GM19455 (cell line): ENCODE measurements at regions not wholly inside any gene's neighbourhood (a gene's known extent, or its start where the extent isn't known, plus 50 kb on each side); places are given as distances from the start of the nearest gene placed in this dataset.
"Not testable (repeated sequence)": the region's sequence is repeated elsewhere in the genome, so short reads cannot be mapped to it uniquely, and the experiment has no call there.

ENCODE experiments used
- ATAC-seq: cut with Tn5 transposase; IDR thresholded peaks from one replicate; pipeline ENCODE4 v1.9.1; 2021; ENCODE audit not compliant: unreplicated experiment

DNA sequence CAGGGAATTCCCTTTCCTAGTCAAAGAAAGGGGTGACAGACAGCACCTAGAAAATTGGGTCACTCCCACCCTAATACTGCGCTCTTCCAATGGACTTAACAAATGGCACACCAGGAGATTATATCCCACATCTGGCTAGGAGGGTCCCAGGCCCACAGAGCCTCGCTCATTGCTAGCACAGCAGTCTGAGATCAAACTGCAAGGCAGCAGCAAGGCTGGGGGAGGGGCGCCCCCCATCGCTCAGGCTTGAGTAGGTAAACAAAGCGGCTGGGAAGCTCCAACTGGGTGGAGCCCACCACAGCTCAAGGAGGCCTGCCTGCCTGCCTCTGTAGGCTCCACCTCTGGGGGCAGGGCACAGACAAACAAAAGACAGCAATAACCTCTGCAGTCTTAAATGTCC is 1043.9 kb upstream of the GRIA3 start:
- ATAC-seq = not testable (repeated sequence)

- ATAC-seq = no peak
Observed at GRCh38 chrX:122154019-122154418, 1030.1 kb upstream of the GRIA3 start.

GRCh38 chrX:122168241-122168640 is 1015.8 kb upstream of the GRIA3 start:
- ATAC-seq = no peak

DNA sequence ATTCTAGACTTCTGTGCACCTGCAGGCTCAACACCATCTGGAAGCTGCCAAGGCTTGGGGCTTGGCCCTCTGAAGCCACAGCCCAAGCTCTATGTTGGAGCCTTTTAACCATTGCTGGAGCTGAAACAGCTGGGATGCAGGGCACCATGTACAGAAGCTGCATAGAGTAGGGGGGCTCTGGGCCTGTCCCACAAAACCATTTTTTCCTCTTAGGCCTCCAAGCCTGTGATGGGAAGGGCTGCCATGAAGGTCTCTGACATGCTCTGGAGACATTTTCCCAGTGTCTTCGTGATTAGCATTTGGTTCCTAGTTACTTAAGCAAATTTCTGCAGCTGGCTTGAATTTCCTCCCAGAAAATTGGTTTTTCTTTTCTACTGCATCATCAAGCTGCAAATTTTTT is 999.3 kb upstream of the GRIA3 start:
- no peak for ATAC-seq

DNA sequence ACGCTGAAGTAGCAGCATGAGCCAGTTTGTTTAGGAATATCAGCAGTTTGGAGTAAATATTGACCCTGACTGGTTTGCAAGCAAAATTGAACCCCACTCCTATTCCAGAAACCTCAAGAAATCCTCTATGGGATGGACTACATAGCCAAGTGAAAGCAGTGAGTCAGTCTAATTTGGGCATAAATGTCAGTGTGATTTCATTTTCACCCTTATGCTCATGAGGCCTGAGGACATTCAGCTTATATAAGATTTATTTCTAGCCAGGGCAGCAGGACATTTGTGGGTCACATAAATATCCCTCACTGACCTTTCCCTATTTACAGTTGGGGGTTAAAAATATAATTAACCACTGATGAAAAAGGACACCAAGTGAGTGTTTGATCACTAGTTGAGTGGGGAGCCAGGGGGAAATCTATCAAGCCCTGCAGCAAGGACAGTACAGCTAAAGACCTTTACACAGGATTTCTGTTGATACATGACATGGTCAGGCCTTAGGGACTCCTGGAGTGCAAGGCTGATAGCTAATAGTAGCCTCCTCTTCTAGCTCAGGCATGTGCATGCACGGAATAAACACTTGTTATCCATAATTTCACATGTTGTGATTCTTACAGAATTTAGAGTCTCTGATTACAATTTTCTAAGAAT is 996.9 kb upstream of the GRIA3 start:
- ATAC-seq = no peak

GRCh38 chrX:122188751-122189150 is 995.3 kb upstream of the GRIA3 start:
- ATAC-seq = no peak

- no peak for ATAC-seq
Observed at GRCh38 chrX:122196343-122196742, 987.7 kb upstream of the GRIA3 start.

DNA sequence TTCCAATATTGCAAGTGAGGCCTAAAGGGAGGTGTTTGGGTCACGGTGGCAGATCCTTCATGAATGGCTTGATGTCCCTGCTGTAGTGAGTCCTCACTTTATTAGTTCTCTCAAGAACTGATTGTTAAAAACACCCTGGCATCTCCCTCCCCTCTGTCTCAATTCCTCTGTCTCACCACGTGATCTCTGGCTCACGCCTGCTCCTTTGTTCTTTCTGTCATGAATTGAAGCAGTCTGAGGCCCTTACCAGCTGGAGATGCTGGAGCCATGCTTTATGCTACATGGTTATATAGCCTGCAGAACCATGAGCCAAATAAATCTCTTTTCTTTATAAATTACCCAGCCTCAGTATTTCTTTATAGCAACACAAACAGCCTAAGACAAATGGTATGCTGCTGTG is 980.7 kb upstream of the GRIA3 start:
- no peak for ATAC-seq

DNA sequence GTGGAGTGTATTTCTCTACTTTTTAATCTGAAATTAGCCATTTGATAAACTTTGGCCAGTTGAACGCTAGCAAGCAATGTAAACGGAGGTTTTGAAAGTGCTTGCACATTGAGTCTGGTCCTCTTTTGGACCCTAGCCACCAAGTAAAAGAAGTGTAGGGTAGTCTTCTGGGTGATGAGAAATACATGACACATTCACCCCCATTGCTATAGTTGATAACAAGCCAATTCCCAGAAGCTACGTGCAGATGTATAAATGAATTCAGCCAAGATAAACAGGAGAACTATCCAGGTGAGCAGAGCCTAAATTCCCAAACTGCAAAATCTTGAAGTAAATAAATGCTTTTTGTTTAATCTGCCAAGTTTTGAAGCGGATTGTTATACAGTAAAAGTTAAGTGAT is 965.4 kb upstream of the GRIA3 start:
- ATAC-seq = no peak

DNA sequence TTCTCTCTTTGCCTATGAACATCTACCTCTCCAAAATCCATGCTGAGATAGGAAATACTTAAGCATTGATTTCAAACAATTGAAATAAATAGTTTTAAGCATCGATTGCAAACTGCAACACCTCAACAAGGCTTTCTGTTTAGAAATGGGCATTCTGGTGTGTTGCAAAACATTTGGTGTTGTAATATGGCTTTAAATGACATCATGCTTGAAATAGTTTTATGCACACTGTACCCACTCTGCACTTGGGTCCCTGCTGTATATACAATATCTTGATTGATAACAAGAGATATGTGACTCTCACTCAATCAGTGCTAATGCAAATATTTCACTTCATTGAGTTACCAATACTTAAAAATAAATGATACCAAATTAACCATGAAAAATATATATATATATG is 964.9 kb upstream of the GRIA3 start:
- no peak for ATAC-seq

- no peak for ATAC-seq
Observed at GRCh38 chrX:122219735-122220134, 964.3 kb upstream of the GRIA3 start.

DNA sequence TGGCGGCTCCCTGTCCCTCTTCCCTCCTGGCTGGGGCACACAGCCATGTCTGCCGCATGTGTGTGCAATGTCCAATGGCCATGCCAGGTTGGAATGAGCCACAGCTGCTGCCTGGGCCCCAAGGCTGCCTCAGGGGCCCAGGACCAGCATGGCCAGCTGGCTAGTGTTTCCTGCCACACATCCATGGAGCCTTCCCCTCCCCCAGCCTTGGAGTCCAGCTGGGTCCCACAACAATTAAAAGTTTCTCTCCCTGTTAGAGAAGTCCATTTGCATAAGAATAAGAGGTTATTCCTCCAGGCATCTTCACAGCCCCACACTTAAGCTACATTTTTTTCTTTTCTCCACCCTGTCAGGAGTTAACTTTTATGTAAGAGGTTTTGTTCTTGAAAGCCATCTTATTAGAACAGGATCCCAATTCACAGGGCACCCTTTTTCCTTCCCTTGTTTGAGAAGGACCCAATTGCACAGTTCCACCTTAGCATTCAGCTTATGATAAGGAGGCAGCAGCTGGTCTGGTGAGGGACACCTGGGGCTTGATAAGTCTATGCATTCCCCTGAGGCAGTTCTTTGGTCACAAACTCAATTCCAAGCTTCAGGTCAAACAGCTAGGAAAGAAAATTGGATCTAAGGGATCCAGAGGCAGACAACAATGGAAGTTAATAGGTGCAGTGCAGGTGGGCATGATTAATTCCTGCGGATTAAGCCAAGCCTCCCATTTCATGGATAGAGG is 963.3 kb upstream of the GRIA3 start:
- ATAC-seq = no peak

GRCh38 chrX:122221810-122222209 is 962.3 kb upstream of the GRIA3 start:
- not testable (repeated sequence) for ATAC-seq

DNA sequence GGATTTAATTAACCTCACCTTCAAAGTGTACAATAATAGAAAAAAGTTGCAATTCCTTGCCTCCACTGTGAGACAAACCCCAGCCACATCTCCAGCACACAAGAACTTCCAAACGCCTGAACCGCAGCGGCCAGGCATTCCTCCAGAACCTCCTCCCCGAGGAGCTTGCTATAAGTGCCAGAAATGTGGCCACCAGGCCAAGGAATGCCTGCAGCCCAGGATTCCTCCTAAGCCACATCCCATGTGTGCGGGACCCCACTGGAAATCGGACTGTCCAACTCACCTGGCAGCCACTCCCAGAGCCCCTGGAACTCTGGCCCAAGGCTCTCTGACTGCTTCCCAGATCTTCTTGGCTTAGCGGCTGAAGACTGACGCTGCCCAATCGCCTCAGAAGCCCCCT is 959.9 kb upstream of the GRIA3 start:
- not testable (repeated sequence) for ATAC-seq

GRCh38 chrX:122238801-122239200 is 945.3 kb upstream of the GRIA3 start:
- no peak for ATAC-seq

DNA sequence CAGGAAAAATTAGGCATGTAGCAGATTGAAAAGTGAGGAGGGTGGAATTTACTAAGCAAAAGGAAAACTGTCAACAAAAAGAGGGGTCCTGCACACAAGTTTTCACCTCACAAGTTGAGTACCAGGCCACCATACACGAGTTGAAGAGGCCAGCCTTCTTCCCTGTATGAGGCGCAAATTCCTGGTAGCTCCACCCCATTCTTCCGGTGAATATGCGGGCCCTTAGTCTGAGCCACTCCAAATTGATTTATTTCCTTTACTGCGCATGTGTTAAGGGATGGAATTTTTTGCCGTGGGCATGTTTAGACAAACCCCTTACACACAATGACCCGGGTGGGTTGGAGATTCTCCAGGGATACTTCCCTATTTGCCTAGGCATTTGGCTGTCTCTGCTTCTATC is 942.1 kb upstream of the GRIA3 start:
- ATAC-seq = no peak

GRCh38 chrX:122244080-122244479 is 940.0 kb upstream of the GRIA3 start:
- no peak for ATAC-seq

DNA sequence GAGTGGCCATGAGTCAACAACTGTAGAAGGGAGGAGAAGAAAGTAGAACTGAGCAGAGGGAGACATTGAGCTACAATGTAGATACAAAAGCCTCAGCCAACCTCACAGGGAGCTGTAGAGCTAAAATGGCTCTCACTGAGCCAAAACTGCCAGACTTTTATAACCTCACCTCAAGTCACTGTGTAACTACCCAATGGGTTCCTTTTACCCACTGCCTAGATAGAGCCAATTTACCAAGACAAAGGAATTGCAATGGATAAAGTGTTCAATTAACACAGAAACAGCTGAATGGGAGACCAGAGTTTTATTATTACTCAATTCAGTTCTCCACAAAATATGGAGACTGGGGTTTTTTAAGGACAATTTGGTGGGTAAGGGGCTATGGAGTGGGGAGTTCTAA is 938.9 kb upstream of the GRIA3 start:
- ATAC-seq = no peak

GRCh38 chrX:122245943-122246342 is 938.1 kb upstream of the GRIA3 start:
- ATAC-seq = no peak

DNA sequence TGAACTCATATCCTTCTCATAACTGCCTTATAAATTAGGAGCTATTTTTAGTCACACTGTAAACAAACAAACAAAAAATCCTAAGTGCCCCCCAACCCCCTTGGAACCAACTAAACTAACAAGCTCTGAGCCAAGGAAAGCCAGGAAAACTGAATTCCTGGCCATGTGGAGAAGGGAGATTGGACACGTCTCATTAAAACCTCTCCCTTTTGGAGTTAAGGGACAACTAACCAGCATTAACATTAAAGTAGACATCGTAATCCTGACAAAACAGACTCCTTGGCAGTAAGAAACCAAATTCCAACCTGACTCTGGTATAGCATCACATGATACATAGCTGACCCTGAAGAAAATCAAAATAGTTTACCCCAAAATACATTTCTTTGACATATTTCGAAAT is 937.1 kb upstream of the GRIA3 start:
- no peak for ATAC-seq

- ATAC-seq = no peak
Observed at GRCh38 chrX:122248681-122249080, 935.4 kb upstream of the GRIA3 start.

- ATAC-seq = no peak
Observed at GRCh38 chrX:122252454-122252853, 931.6 kb upstream of the GRIA3 start.

DNA sequence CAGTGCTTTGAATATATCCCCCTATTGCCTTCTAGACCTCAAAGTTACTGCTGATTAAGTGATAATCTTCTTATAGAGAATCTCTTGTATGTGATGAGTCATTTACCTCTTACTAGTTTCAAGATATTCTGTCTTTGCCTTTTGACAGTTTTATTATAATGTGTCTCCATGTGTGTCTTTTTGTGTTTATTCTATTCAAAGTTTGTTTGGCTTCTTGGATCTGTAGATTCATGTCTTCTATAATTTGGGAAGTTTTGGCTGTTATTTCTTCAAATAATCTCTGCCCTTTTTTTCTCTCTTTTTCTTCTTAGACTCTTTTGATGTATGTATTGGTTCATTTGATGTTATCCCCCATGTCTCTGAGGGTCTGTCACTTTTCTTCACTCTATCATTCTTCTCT is 915.7 kb upstream of the GRIA3 start:
- ATAC-seq = no peak
